SK-N-MC (cell line): ENCODE measurements at regions not wholly inside any gene's neighbourhood (a gene's known extent, or its start where the extent isn't known, plus 50 kb on each side); places are given as distances from the start of the nearest gene placed in this dataset.

Source experiments
- DNase-seq: peaks from one replicate; pipeline ENCODE4 v3.0.0-alpha.2; 2011; ENCODE audit warnings: low read depth, low spot score
- H3K27ac ChIP-seq: fragments of 200-600 bp; sonication (generic); 2 replicates; pipeline ENCODE4 v1.5.1; 2016; ENCODE audit warnings: mixed run types
- H3K36me3 ChIP-seq: fragments of 200-600 bp; sonication (generic); 2 replicates; pipeline ENCODE4 v1.6.1; 2017; ENCODE audit warnings: antibody characterized with exemption, low read length, mixed read lengths; ENCODE audit not compliant: insufficient read depth
- H3K4me3 ChIP-seq: fragments of 200-600 bp; sonication (generic); 2 replicates; pipeline ENCODE4 v1.5.1; 2016
- H3K9ac ChIP-seq: fragments of 200-600 bp; sonication (generic); 2 replicates; pipeline ENCODE4 v1.8.0; 2017; ENCODE audit warnings: mixed run types, mixed read lengths; ENCODE audit not compliant: insufficient read length
- H3K9me3 ChIP-seq: fragments of 200-600 bp; sonication (generic); 2 replicates; pipeline ENCODE4 v1.6.1; 2017; ENCODE audit warnings: low read depth, mild to moderate bottlenecking, antibody characterized with exemption, low read length, moderate library complexity, mixed read lengths
- EZH2 ChIP-seq: fragments of 200-600 bp; sonication (generic); IDR thresholded peaks from one replicate; pipeline ENCODE4 v1.6.1; 2017; ENCODE audit warnings: antibody characterized with exemption
- FOXP2 ChIP-seq: optimal IDR thresholded peaks from 2 replicates; pipeline ENCODE3; 2011; ENCODE audit warnings: mild to moderate bottlenecking, moderate library complexity; ENCODE audit not compliant: insufficient read depth; ENCODE audit errors: extremely low read length, control extremely low read depth
- POLR2AphosphoS5 ChIP-seq: IDR thresholded peaks from 2 replicates; pipeline ENCODE4 v1.6.1; 2012; ENCODE audit warnings: mild to moderate bottlenecking, low read depth, low read length, borderline replicate concordance

DNA sequence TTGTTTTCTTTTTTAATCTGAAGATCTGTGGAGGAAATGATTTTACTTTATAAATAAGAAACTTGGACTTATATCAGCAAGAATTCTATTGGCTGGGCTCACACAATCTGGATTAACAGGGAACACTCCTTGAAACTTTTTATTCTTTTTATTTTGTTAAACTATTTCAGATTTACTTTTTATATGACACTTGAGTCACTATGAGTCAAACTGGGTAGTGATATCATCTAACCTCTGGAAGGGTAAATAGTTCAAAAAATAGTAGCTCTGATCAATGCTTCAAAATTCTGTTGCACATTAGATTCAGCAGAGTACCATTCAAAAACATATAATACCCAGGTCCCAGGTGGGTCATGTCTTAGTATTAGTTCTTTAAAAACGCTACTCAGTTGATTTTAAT, 55.1 kb upstream of the NBEA start:
- Histone ChIP-seq H3K4me3 (no peak overlapping the region), H3K9me3 (no peaks in the 10 kb centered on the region), H3K36me3 (no peaks in the 10 kb centered on the region), H3K27ac (no peak overlapping the region), H3K9ac (no peak overlapping the region)
- no peak for DNase-seq
- no peak for TF ChIP-seq FOXP2
- no peak for TF ChIP-seq EZH2
- no peak for TF ChIP-seq POLR2AphosphoS5
